Heart right ventricle (tissue), 16 donors: ENCODE measurements at regions not wholly inside any gene's neighbourhood (a gene's known extent, or its start where the extent isn't known, plus 50 kb on each side); places are given as distances from the start of the nearest gene placed in this dataset.
A peak's percentile ranks its signal among the peaks of the same experiment; 100 is the strongest.

Experiments
- ATAC-seq, 8 donors: fragments of 200-7000 bp; cut with Tn5 transposase; one replicate each; pipeline ENCODE4 v1.9.1; 2020; ENCODE audit warnings: mild to moderate bottlenecking in 8 of 8, moderate library complexity in 8 of 8, moderate number of reproducible peaks in 1 of 8
- DNase-seq, 2 donors: peaks; one replicate each; pipeline ENCODE4 v3.0.0-alpha.2; 2020
- H3K27ac ChIP-seq, 10 donors: fragments of 200-600 bp; sonication (generic) in 2 of 10; one replicate each; pipeline versions ENCODE4 v1.5.0 to v1.8.0; 2020 to 2022; ENCODE audit warnings: mild to moderate bottlenecking in 3 of 10
- H3K27me3 ChIP-seq, 7 donors: fragments of 200-600 bp; one replicate each; pipeline ENCODE4 v1.8.0; 2021 to 2022; ENCODE audit warnings: mild to moderate bottlenecking in 2 of 7
- H3K36me3 ChIP-seq, 9 donors: fragments of 200-600 bp; sonication (generic) in 1 of 9; one replicate each; pipeline versions ENCODE4 v1.5.0 to v1.8.0; 2020 to 2022; ENCODE audit warnings: mild to moderate bottlenecking in 2 of 9
- H3K4me1 ChIP-seq, 9 donors: fragments of 200-600 bp; sonication (generic) in 1 of 9; one replicate each; pipeline versions ENCODE4 v1.5.0 to v1.8.0; 2020 to 2022; ENCODE audit warnings: mild to moderate bottlenecking in 4 of 9
- H3K4me3 ChIP-seq, 10 donors: fragments of 200-600 bp; sonication (generic) in 2 of 10; one replicate each; pipeline versions ENCODE4 v1.5.0 to v1.8.0; 2020 to 2022; ENCODE audit warnings: mild to moderate bottlenecking in 7 of 10, moderate library complexity in 2 of 10
- H3K9me3 ChIP-seq, 11 donors: fragments of 200-600 bp in 10 of 11; sonication (generic) in 2 of 11; one replicate each; pipeline versions ENCODE4 v1.5.0 to v1.8.0; 2013 to 2022; ENCODE audit warnings: mild to moderate bottlenecking in 2 of 11, control low read depth in 1 of 11, moderate library complexity in 1 of 11
- CTCF ChIP-seq, 9 donors: fragments of 200-600 bp; sonication (generic) in 2 of 9; IDR thresholded peaks; one replicate each; pipeline versions ENCODE4 v1.5.0 to v1.8.0; 2021 to 2022; ENCODE audit warnings: antibody characterized with exemption in 9 of 9, mild to moderate bottlenecking in 5 of 9, moderate library complexity in 1 of 9
- WGBS, 2 donors: extraction: QIAGEN DNeasy Blood & Tissue Kit; methylation state at CpG; one replicate each; pipeline ENCODE4 v1.1.7; 2013; ENCODE audit warnings: inconsistent platforms in 1 of 2; 5-methylcytosine and 5-hydroxymethylcytosine counted together
- intact Hi-C, 10 donors: fragments of 100-400 bp; cut with DNase I; formaldehyde crosslinking; loops; one replicate each; pipeline versions ENCODE4 v1.11.1 to v1.14.2; 2022
- donor health status: Arrhythmogenic right ventricular cardiomyopathy.
- donor health status: ischemic (EF 13 %, LVEDD 7.1; RV severe dilation, severe dysfunction).
- donor health status: healthy with polysubstance abuse.
- donor health status: DM: no; HTN: yes; CAD: no.
- donor health status: DM: no; HTN: no; CAD: no.
- donor health status: ischemic (EF 25% LVEDD 6.9; RV normal size, moderate dysfunction).
- donor health status: ischemic (EF 25% LVEDD 5.7; RV mildly dilated, moderate dysfunction).
- donor health status: healthy.
- donor health status: DM: yes; HTN: yes; CAD: no.
- donor health status: Ischemic cardiomyopathy.
- donor health status: ischemic (EF 35%, LVEDD 5.7; RV mildly dilated, moderate dysfunction).
- donor health status: nonischemic (EF 11% LVEDD 7.7; RV severe dilation, severe dysfunction).
- donor health status: DM: yes; HTN: yes; CAD: no.
- donor health status: PGD.
- donor health status: ischemic (EF 29% LVEDD 5.4; RV normal size, mild dysfunction).
- donor health status: nonischemic (EF 23%, LVEDD 6.1; RV moderate dilation, normal function).

- intact Hi-C loops = loop anchor here (1.0 to 10.0 kb wide), 15 partner anchors 93 to 1653 kb away; partner anchors contain the start of gene EGLN3 (in 1 of the 10)
- H3K27ac ChIP-seq = no peak overlapping the region
- peak overlapping the region in 6 of 10 donors; percentile 12 to 42 (median 34) for H3K4me3 ChIP-seq
- no peaks in the 10 kb centered on the region for H3K9me3 ChIP-seq
- no peaks in the 10 kb centered on the region for H3K27me3 ChIP-seq
- 35 to 37% methylated on average over 22 of the region's 22 CpGs for WGBS, 2 donors
- peak; percentile 62 to 95 (median 85) for TF ChIP-seq CTCF (IDR thresholded peaks at IDR 0.05)
- DNase-seq = peak; percentile 53 to 73
- peaks cover 0 to 30% (median 6%) of the 10 kb centered on the region in 9 donors for H3K4me1 ChIP-seq
- peak; percentile 91 to 96 (median 94) for ATAC-seq
- H3K36me3 ChIP-seq = no peaks in the 10 kb centered on the region
These were observed 234.0 kb downstream of the SPTSSA start for GRCh38 chr14:34227834-34228649.

- no peak overlapping the region for H3K27ac ChIP-seq
- H3K36me3 ChIP-seq = no peaks in the 10 kb centered on the region
- no peaks in the 10 kb centered on the region for H3K27me3 ChIP-seq
- H3K9me3 ChIP-seq = no peaks in the 10 kb centered on the region
- H3K4me1 ChIP-seq = peaks cover 0 to 18% (median 0%) of the 10 kb centered on the region in 9 donors
- no peak for DNase-seq
- intact Hi-C loops = loop anchor here in 6 of 10 donors (10.0 kb wide), 6 partner anchors 89 to 1649 kb away; no protein-coding TSS in a partner anchor
- no peak for TF ChIP-seq CTCF (IDR thresholded peaks at IDR 0.05)
- H3K4me3 ChIP-seq = no peak overlapping the region
- ATAC-seq = no peak
These were observed 237.8 kb downstream of the SPTSSA start for GRCh38 chr14:34224221-34224620.

- Histone ChIP-seq H3K4me1 (peaks cover 0 to 18% (median 0%) of the 10 kb centered on the region in 9 donors), H3K27ac (no peak overlapping the region), H3K9me3 (no peaks in the 10 kb centered on the region), H3K36me3 (no peaks in the 10 kb centered on the region), H3K4me3 (no peak overlapping the region), H3K27me3 (no peaks in the 10 kb centered on the region)
- no peak for ATAC-seq
- WGBS, 2 donors = 76 to 80% methylated on average over 3 of the region's 3 CpGs
- no peak for DNase-seq
- intact Hi-C loops = loop anchor here in 6 of 10 donors (10.0 kb wide), 6 partner anchors 89 to 1649 kb away; no protein-coding TSS in a partner anchor
- TF ChIP-seq CTCF (IDR thresholded peaks at IDR 0.05) = no peak
These were observed 238.5 kb downstream of the SPTSSA start for GRCh38 chr14:34223373-34224148.

GRCh38 chr14:34222867-34223266 is 239.2 kb downstream of the SPTSSA start:
- no peak for DNase-seq
- no peak for TF ChIP-seq CTCF (IDR thresholded peaks at IDR 0.05)
- H3K27me3 ChIP-seq = no peaks in the 10 kb centered on the region
- no peak overlapping the region for H3K4me3 ChIP-seq
- H3K27ac ChIP-seq = no peak overlapping the region
- WGBS, 2 donors = 56 to 60% methylated on average over 6 of the region's 6 CpGs
- peaks cover 0 to 12% (median 0%) of the 10 kb centered on the region in 9 donors for H3K4me1 ChIP-seq
- intact Hi-C loops = loop anchor here in 6 of 10 donors (10.0 kb wide), 6 partner anchors 88 to 1648 kb away; no protein-coding TSS in a partner anchor
- ATAC-seq = no peak
- H3K9me3 ChIP-seq = no peaks in the 10 kb centered on the region
- H3K36me3 ChIP-seq = no peaks in the 10 kb centered on the region
